ENCODE measurements at regions not wholly inside any gene's neighbourhood (a gene's known extent, or its start where the extent isn't known, plus 50 kb on each side); places are given as distances from the start of the nearest gene placed in this dataset.
A peak's percentile ranks its signal among the peaks of the same experiment; 100 is the strongest.
"Not testable (repeated sequence)": the region's sequence is repeated elsewhere in the genome, so short reads cannot be mapped to it uniquely, and the experiment has no call there.

DNA sequence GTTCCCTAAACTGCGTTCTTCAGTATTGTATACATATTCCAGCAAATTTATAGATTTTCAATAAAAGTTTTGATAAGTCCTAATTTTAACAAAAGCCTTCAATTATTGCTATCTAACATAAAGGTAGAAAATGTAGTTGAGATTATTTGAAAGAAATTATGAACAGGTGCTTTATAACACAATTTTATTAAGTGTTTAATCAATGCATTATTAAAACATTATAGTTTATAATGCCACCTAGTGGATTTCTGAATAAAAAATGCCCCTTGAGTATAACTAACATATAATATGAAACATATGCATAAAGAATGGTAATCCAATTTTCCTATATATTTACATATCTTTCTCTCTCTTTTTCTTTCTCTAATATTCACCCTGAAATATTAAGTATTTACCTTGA, 515.3 kb downstream of the SLC6A15 start:
- Histone ChIP-seq H3K4me2 (ENCODE audit: low read depth, low read length) (no peak overlapping the region), H3K36me3 (ENCODE audit: control insufficient read depth, insufficient read depth, low read length) (no peaks in the 10 kb centered on the region), H3K27ac (ENCODE audit: insufficient read depth, low read length) (no peak overlapping the region), H2BK5ac (ENCODE audit: low read depth, low read length, poor library complexity, severe bottlenecking) (no peak overlapping the region), H3K14ac (replicated peaks; ENCODE audit: low read depth, low read length) (no peak overlapping the region), H2BK15ac (ENCODE audit: low read depth, low read length) (no peak overlapping the region), H2BK120ac (ENCODE audit: low read depth, low read length) (no peak overlapping the region), H4K5ac (ENCODE audit: low read depth, low read length) (no peak overlapping the region), H3K4me3 (ENCODE audit: insufficient read depth, low read depth, low read length) (no peak overlapping the region), H4K20me1 (ENCODE audit: insufficient read depth, low read length) (no peaks in the 10 kb centered on the region), H3K23ac (ENCODE audit: low read depth, low read length) (no peak overlapping the region), H3K4ac (ENCODE audit: low read depth, low read length) (no peak overlapping the region), H3K56ac (ENCODE audit: extremely low read depth, insufficient read depth, low read length) (no peak overlapping the region), H3K27me3 (ENCODE audit: control insufficient read depth, insufficient read depth, low read length) (no peaks in the 10 kb centered on the region), H2AFZ (replicated peaks; ENCODE audit: low read length, poor library complexity) (no peak overlapping the region), H2BK20ac (ENCODE audit: low read depth, low read length) (no peak overlapping the region), H2AK9ac (replicated peaks; ENCODE audit: low read depth, low read length, poor library complexity) (no peak overlapping the region), H3K18ac (ENCODE audit: low read depth, low read length) (no peak overlapping the region), H3K9me3 (ENCODE audit: control insufficient read depth, insufficient read depth, low read length) (no peaks in the 10 kb centered on the region), H3K9ac (ENCODE audit: low read depth, low read length) (no peak overlapping the region), H4K91ac (ENCODE audit: insufficient read depth, low read depth, low read length) (no peak overlapping the region), H3K4me1 (ENCODE audit: control insufficient read depth, insufficient read depth, low read length) (no peaks in the 10 kb centered on the region), H4K8ac (ENCODE audit: low read depth in 2 of 2, low read length in 2 of 2) (no peak overlapping the region), H2AK5ac (ENCODE audit: low read depth, low read length) (no peak overlapping the region), H3K9me1 (ENCODE audit: insufficient read depth, low read length) (no peaks in the 10 kb centered on the region), H3K79me1 (ENCODE audit: low read depth in 1 of 2, low read length in 2 of 2) (no peaks in the 10 kb centered on the region)
- in situ Hi-C loops (cut with MboI; ENCODE audit: low sequenced_read_pairs) = loop anchor here (10.0 kb wide), 1 partner anchor 572 kb away; no protein-coding TSS in a partner anchor
- dilution Hi-C loops (cut with HindIII; ENCODE audit: low sequenced_read_pairs, unreplicated experiment) = no loop called here
- ATAC-seq (ENCODE audit: low read depth) (no peak), DNase-seq (no peak)
- BruUV-seq (replicated peaks) = no TSS peak
- whole genome bisulfite sequencing, 2 experiments (ENCODE audit: extremely low coverage in 2 of 2, insufficient read length in 1 of 2) = no CpG with 5 or more reads among the region's 1 CpG
- intact Hi-C loops (cut with micrococcal nuclease) = loop anchor here (2.0 kb wide), 2 partner anchors 1392 to 1712 kb away; no protein-coding TSS in a partner anchor
- TF ChIP-seq CTCF (conservative IDR thresholded peaks at IDR 0.05; ENCODE audit: low read depth, low read length) (peak; percentile 38; the same call in 1 of the 2 replicates), SMC3 (IDR thresholded peaks at IDR 0.05; ENCODE audit: low read depth, low read length) (peak; percentile 32; the same call in 1 of the 2 replicates), ELK1 (IDR thresholded peaks at IDR 0.05; ENCODE audit: borderline replicate concordance, low read depth, low read length) (no peak)
- ChIA-PET CTCF (interaction anchor here (0.8 to 1.2 kb wide), 3 partner anchors 407 to 574 kb away, joined by 3 to 5 read pairs (median 3); no protein-coding TSS in a partner anchor), POLR2A (ENCODE audit: unreplicated experiment) (no interaction called here)

DNA sequence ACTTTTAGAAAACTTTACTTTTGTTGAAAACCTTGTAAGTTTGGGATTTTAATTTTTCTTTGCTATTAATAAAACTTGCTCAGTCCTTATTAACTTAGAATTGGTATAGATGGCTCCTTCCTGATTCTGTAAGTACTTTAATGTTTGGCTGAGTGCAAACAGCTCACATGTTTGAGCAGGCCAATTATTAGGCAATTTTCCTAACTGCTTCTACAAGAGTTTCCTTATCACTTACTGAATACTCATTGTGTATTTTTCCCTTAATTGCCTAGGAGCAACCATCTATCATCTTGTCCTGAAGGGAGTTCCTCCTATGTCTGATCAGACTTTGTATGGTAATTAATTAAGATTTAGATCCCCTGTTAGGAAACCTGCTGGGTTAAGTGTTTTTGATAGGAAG, 521.4 kb downstream of the SLC6A15 start:
- ATAC-seq (ENCODE audit: low read depth); H3K14ac ChIP-seq (replicated peaks; ENCODE audit: low read depth, low read length); H2AK5ac ChIP-seq (ENCODE audit: low read depth, low read length); H2BK5ac ChIP-seq (ENCODE audit: low read depth, low read length, poor library complexity, severe bottlenecking); H2BK15ac ChIP-seq (ENCODE audit: low read depth, low read length); H3K4me1 ChIP-seq (ENCODE audit: control insufficient read depth, insufficient read depth, low read length); POLR2A ChIA-PET (ENCODE audit: unreplicated experiment); H3K23ac ChIP-seq (ENCODE audit: low read depth, low read length); H3K9ac ChIP-seq (ENCODE audit: low read depth, low read length); intact Hi-C loops (cut with micrococcal nuclease); H4K5ac ChIP-seq (ENCODE audit: low read depth, low read length); H4K8ac ChIP-seq (ENCODE audit: low read depth in 2 of 2, low read length in 2 of 2); H3K9me3 ChIP-seq (ENCODE audit: control insufficient read depth, insufficient read depth, low read length); H4K91ac ChIP-seq (ENCODE audit: insufficient read depth, low read depth, low read length); H2BK120ac ChIP-seq (ENCODE audit: low read depth, low read length); DNase-seq; H3K56ac ChIP-seq (ENCODE audit: extremely low read depth, insufficient read depth, low read length); H3K79me1 ChIP-seq (ENCODE audit: low read depth in 1 of 2, low read length in 2 of 2); H3K4me3 ChIP-seq (ENCODE audit: insufficient read depth, low read depth, low read length); H4K20me1 ChIP-seq (ENCODE audit: insufficient read depth, low read length); H3K4ac ChIP-seq (ENCODE audit: low read depth, low read length); H2BK20ac ChIP-seq (ENCODE audit: low read depth, low read length); CTCF ChIA-PET; H3K4me2 ChIP-seq (ENCODE audit: low read depth, low read length); H2AK9ac ChIP-seq (replicated peaks; ENCODE audit: low read depth, low read length, poor library complexity); H3K9me1 ChIP-seq (ENCODE audit: insufficient read depth, low read length); H3K18ac ChIP-seq (ENCODE audit: low read depth, low read length); H3K27me3 ChIP-seq (ENCODE audit: control insufficient read depth, insufficient read depth, low read length); H3K36me3 ChIP-seq (ENCODE audit: control insufficient read depth, insufficient read depth, low read length); H2AFZ ChIP-seq (replicated peaks; ENCODE audit: low read length, poor library complexity); BruUV-seq (replicated peaks); H3K27ac ChIP-seq (ENCODE audit: insufficient read depth, low read length); dilution Hi-C loops (cut with HindIII; ENCODE audit: low sequenced_read_pairs, unreplicated experiment): not testable (repeated sequence)
- in situ Hi-C loops (cut with MboI; ENCODE audit: low sequenced_read_pairs) = loop anchor here (10.0 kb wide), 1 partner anchor 566 kb away; no protein-coding TSS in a partner anchor

Measured in IMR-90 (cell line).